ENCODE measurements at regions not wholly inside any gene's neighbourhood (a gene's known extent, or its start where the extent isn't known, plus 50 kb on each side); places are given as distances from the start of the nearest gene placed in this dataset.

GRCh38 chr11:90747057-90747456, 524.2 kb upstream of the CHORDC1 start:
- ChIA-PET CTCF (no interaction called here), POLR2A (no interaction called here)
- Histone ChIP-seq H3K36me3 (ENCODE audit: control insufficient read depth, insufficient read depth, low read length) (no peaks in the 10 kb centered on the region), H3K27me3 (ENCODE audit: control insufficient read depth, insufficient read depth, low read length) (no peaks in the 10 kb centered on the region), H3K4me3 (ENCODE audit: low read depth in 2 of 2, low read length in 2 of 2) (no peak overlapping the region), H3K9me3 (ENCODE audit: control insufficient read depth, insufficient read depth, low read depth, low read length) (no peaks in the 10 kb centered on the region; the same call in 1 of the 2 replicates), H3K4me1 (ENCODE audit: control insufficient read depth, insufficient read depth, low read length) (no peaks in the 10 kb centered on the region), H3K27ac (ENCODE audit: low read length) (no peak overlapping the region)
- TF ChIP-seq CTCF (IDR thresholded peaks at IDR 0.05): no peak
- in situ Hi-C loops (cut with HindIII; ENCODE audit: low pct_unique_long_range_greater_than_20kb, low sequenced_read_pairs) (no loop called here), intact Hi-C loops (cut with micrococcal nuclease; ENCODE audit: unreplicated experiment) (no loop called here)
- DNase-seq (ENCODE audit: low read depth, low spot score) (no peak), ATAC-seq (no peak)
- no TSS peak for BruUV-seq (replicated peaks)

GRCh38 chr11:90744169-90744568, 521.3 kb upstream of the CHORDC1 start:
- TF ChIP-seq POLR2AphosphoS5 (IDR thresholded peaks at IDR 0.05; ENCODE audit: low read depth, low read length): no peak
- TF ChIP-seq CTCF (IDR thresholded peaks at IDR 0.05): no peak
- no peak for TF ChIP-seq TCF7L2 (IDR thresholded peaks at IDR 0.05; ENCODE audit: low read depth, low read length)
- no peak for TF ChIP-seq REST (IDR thresholded peaks at IDR 0.05; ENCODE audit: insufficient read depth in 1 of 2, low read depth in 2 of 2, low read length in 1 of 2)
- TF ChIP-seq SIN3A (IDR thresholded peaks at IDR 0.05; ENCODE audit: borderline replicate concordance, insufficient read depth, low read depth, low read length): no peak
- in situ Hi-C loops (cut with HindIII; ENCODE audit: low pct_unique_long_range_greater_than_20kb, low sequenced_read_pairs): no loop called here
- no peak for DNase-seq (ENCODE audit: low read depth, low spot score)
- no peaks in the 10 kb centered on the region for H3K27me3 ChIP-seq (ENCODE audit: control insufficient read depth, insufficient read depth, low read length)
- no peaks in the 10 kb centered on the region for H3K4me1 ChIP-seq (ENCODE audit: control insufficient read depth, insufficient read depth, low read length)
- no peak overlapping the region for H3K4me3 ChIP-seq (ENCODE audit: low read depth in 2 of 2, low read length in 2 of 2)
- ChIA-PET CTCF (no interaction called here), POLR2A (no interaction called here)
- no peak overlapping the region for H3K27ac ChIP-seq (ENCODE audit: low read length)
- intact Hi-C loops (cut with micrococcal nuclease; ENCODE audit: unreplicated experiment): no loop called here
- no peaks in the 10 kb centered on the region; the same call in 1 of the 2 replicates for H3K9me3 ChIP-seq (ENCODE audit: control insufficient read depth, insufficient read depth, low read depth, low read length)
- no TSS peak for BruUV-seq (replicated peaks)
- H3K36me3 ChIP-seq (ENCODE audit: control insufficient read depth, insufficient read depth, low read length): no peaks in the 10 kb centered on the region
- no peak for ATAC-seq

GRCh38 chr11:90738799-90739198, 516.0 kb upstream of the CHORDC1 start:
- TF ChIP-seq TCF7L2 (IDR thresholded peaks at IDR 0.05; ENCODE audit: low read depth, low read length): no peak
- no peak for TF ChIP-seq POLR2AphosphoS5 (IDR thresholded peaks at IDR 0.05; ENCODE audit: low read depth, low read length)
- TF ChIP-seq SIN3A (IDR thresholded peaks at IDR 0.05; ENCODE audit: borderline replicate concordance, insufficient read depth, low read depth, low read length): no peak
- TF ChIP-seq REST (IDR thresholded peaks at IDR 0.05; ENCODE audit: insufficient read depth in 1 of 2, low read depth in 2 of 2, low read length in 1 of 2): no peak
- no peak for TF ChIP-seq CTCF (IDR thresholded peaks at IDR 0.05)
- H3K27ac ChIP-seq (ENCODE audit: low read length): no peak overlapping the region
- H3K36me3 ChIP-seq (ENCODE audit: control insufficient read depth, insufficient read depth, low read length): no peaks in the 10 kb centered on the region; the same call in 1 of the 2 replicates
- in situ Hi-C loops (cut with HindIII; ENCODE audit: low pct_unique_long_range_greater_than_20kb, low sequenced_read_pairs): no loop called here
- intact Hi-C loops (cut with micrococcal nuclease; ENCODE audit: unreplicated experiment): no loop called here
- no TSS peak for BruUV-seq (replicated peaks)
- no peak for DNase-seq (ENCODE audit: low read depth, low spot score)
- ATAC-seq: no peak
- CTCF ChIA-PET: no interaction called here
- H3K9me3 ChIP-seq (ENCODE audit: control insufficient read depth, insufficient read depth, low read depth, low read length): peaks cover 4% of the 10 kb centered on the region; the same call in 1 of the 2 replicates
- POLR2A ChIA-PET: no interaction called here
- H3K4me1 ChIP-seq (ENCODE audit: control insufficient read depth, insufficient read depth, low read length): no peaks in the 10 kb centered on the region
- no peak overlapping the region for H3K4me3 ChIP-seq (ENCODE audit: low read depth in 2 of 2, low read length in 2 of 2)
- no peaks in the 10 kb centered on the region for H3K27me3 ChIP-seq (ENCODE audit: control insufficient read depth, insufficient read depth, low read length)
